ENCODE measurements at regions not wholly inside any gene's neighbourhood (a gene's known extent, or its start where the extent isn't known, plus 50 kb on each side); places are given as distances from the start of the nearest gene placed in this dataset.

DNA sequence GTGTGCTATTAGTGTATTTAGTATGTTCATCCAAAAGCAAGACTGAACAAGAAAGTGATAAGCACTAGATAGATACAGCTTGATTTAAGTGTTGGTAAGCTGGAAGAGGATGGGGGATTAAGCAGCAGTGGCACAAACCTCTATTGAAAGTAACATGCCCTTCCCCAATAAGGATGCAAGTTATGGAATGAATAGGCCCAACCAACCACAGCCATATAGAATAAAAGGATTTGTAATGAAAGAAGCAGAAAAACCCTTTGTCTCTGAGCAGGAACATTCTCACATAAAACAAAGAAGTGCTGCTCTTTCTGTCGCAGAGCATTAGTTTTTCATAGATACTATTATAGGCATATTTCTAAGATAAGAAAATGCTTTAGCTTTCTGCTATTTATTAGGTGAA, 310.7 kb downstream of the IPO8 start:
- DNase-seq (no peak), ATAC-seq (ENCODE audit: low read depth) (no peak)
- WGBS, 2 experiments (ENCODE audit: extremely low coverage in 2 of 2, insufficient read length in 1 of 2) = no CpG with 5 or more reads among the region's 1 CpG
- no peak overlapping the region for H3K4me3 ChIP-seq (ENCODE audit: insufficient read depth, low read depth, low read length)
- TF ChIP-seq, protein P1, sequence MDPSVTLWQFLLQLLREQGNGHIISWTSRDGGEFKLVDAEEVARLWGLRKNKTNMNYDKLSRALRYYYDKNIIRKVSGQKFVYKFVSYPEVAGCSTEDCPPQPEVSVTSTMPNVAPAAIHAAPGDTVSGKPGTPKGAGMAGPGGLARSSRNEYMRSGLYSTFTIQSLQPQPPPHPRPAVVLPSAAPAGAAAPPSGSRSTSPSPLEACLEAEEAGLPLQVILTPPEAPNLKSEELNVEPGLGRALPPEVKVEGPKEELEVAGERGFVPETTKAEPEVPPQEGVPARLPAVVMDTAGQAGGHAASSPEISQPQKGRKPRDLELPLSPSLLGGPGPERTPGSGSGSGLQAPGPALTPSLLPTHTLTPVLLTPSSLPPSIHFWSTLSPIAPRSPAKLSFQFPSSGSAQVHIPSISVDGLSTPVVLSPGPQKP (IDR thresholded peaks at IDR 0.05; ENCODE audit: borderline replicate concordance, low read depth, low read length) = no peak
- TF ChIP-seq MXI1 (IDR thresholded peaks at IDR 0.05; ENCODE audit: borderline replicate concordance, low read depth, low read length) (no peak), POLR2A (IDR thresholded peaks at IDR 0.05; ENCODE audit: low read depth, low read length) (no peak), MAZ (IDR thresholded peaks at IDR 0.05; ENCODE audit: borderline replicate concordance, low read depth, low read length) (no peak), NFE2L2 (IDR thresholded peaks at IDR 0.05; ENCODE audit: low read depth, low read length) (no peak), CHD1 (IDR thresholded peaks at IDR 0.05; ENCODE audit: low read depth, low read length) (no peak), MAFK (IDR thresholded peaks at IDR 0.05; ENCODE audit: low read depth, low read length) (no peak), RCOR1 (IDR thresholded peaks at IDR 0.05; ENCODE audit: insufficient replicate concordance, low read length) (no peak), CEBPB (IDR thresholded peaks at IDR 0.05; ENCODE audit: low read depth, low read length) (no peak), RAD21 (IDR thresholded peaks at IDR 0.05; ENCODE audit: low read length) (no peak), RFX5 (IDR thresholded peaks at IDR 0.05; ENCODE audit: low read depth, low read length) (no peak), BHLHE40 (IDR thresholded peaks at IDR 0.05; ENCODE audit: low read depth, low read length) (no peak), SMC3 (IDR thresholded peaks at IDR 0.05; ENCODE audit: low read depth, low read length) (no peak)
- TF ChIP-seq, protein P2, sequence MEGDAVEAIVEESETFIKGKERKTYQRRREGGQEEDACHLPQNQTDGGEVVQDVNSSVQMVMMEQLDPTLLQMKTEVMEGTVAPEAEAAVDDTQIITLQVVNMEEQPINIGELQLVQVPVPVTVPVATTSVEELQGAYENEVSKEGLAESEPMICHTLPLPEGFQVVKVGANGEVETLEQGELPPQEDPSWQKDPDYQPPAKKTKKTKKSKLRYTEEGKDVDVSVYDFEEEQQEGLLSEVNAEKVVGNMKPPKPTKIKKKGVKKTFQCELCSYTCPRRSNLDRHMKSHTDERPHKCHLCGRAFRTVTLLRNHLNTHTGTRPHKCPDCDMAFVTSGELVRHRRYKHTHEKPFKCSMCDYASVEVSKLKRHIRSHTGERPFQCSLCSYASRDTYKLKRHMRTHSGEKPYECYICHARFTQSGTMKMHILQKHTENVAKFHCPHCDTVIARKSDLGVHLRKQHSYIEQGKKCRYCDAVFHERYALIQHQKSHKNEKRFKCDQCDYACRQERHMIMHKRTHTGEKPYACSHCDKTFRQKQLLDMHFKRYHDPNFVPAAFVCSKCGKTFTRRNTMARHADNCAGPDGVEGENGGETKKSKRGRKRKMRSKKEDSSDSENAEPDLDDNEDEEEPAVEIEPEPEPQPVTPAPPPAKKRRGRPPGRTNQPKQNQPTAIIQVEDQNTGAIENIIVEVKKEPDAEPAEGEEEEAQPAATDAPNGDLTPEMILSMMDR (conservative IDR thresholded peaks at IDR 0.05; ENCODE audit: low read depth, low read length) = no peak
- TF ChIP-seq, protein P3, sequence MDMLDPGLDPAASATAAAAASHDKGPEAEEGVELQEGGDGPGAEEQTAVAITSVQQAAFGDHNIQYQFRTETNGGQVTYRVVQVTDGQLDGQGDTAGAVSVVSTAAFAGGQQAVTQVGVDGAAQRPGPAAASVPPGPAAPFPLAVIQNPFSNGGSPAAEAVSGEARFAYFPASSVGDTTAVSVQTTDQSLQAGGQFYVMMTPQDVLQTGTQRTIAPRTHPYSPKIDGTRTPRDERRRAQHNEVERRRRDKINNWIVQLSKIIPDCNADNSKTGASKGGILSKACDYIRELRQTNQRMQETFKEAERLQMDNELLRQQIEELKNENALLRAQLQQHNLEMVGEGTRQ (IDR thresholded peaks at IDR 0.05; ENCODE audit: low read depth, low read length) = no peak
- H2AK5ac ChIP-seq (ENCODE audit: low read depth, low read length) = no peak overlapping the region
- no peak overlapping the region for H3K27ac ChIP-seq (ENCODE audit: insufficient read depth, low read length)
- intact Hi-C loops (cut with micrococcal nuclease) (no loop called here), dilution Hi-C loops (cut with HindIII; ENCODE audit: low sequenced_read_pairs, unreplicated experiment) (no loop called here), in situ Hi-C loops (cut with MboI; ENCODE audit: low sequenced_read_pairs) (no loop called here)
- no peaks in the 10 kb centered on the region for H3K4me1 ChIP-seq (ENCODE audit: control insufficient read depth, insufficient read depth, low read length)
- H2AFZ ChIP-seq (replicated peaks; ENCODE audit: low read length, poor library complexity) = no peak overlapping the region
- H3K4ac ChIP-seq (ENCODE audit: low read depth, low read length) = no peak overlapping the region
- no peaks in the 10 kb centered on the region for H3K36me3 ChIP-seq (ENCODE audit: control insufficient read depth, insufficient read depth, low read length)
- H3K18ac ChIP-seq (ENCODE audit: low read depth, low read length) = no peak overlapping the region
- no peak overlapping the region for H2BK5ac ChIP-seq (ENCODE audit: low read depth, low read length, poor library complexity, severe bottlenecking)
- no peak overlapping the region for H4K5ac ChIP-seq (ENCODE audit: low read depth, low read length)
- no peaks in the 10 kb centered on the region for H3K27me3 ChIP-seq (ENCODE audit: control insufficient read depth, insufficient read depth, low read length)
- BruUV-seq (replicated peaks) = no TSS peak
- H3K23ac ChIP-seq (ENCODE audit: low read depth, low read length) = no peak overlapping the region
- no peak overlapping the region for H2BK20ac ChIP-seq (ENCODE audit: low read depth, low read length)
- no peaks in the 10 kb centered on the region for H3K79me1 ChIP-seq (ENCODE audit: low read depth in 1 of 2, low read length in 2 of 2)
- H4K20me1 ChIP-seq (ENCODE audit: insufficient read depth, low read length) = no peaks in the 10 kb centered on the region
- no peak overlapping the region for H4K91ac ChIP-seq (ENCODE audit: insufficient read depth, low read depth, low read length)
- no peak overlapping the region for H3K9ac ChIP-seq (ENCODE audit: low read depth, low read length)
- no peak overlapping the region for H3K4me2 ChIP-seq (ENCODE audit: low read depth, low read length)
- H3K9me3 ChIP-seq (ENCODE audit: control insufficient read depth, insufficient read depth, low read length) = no peaks in the 10 kb centered on the region
- no peaks in the 10 kb centered on the region for H3K9me1 ChIP-seq (ENCODE audit: insufficient read depth, low read length)
- no peak overlapping the region for H2BK15ac ChIP-seq (ENCODE audit: low read depth, low read length)
- no peak overlapping the region for H2BK120ac ChIP-seq (ENCODE audit: low read depth, low read length)
- ChIA-PET CTCF (no interaction called here), POLR2A (ENCODE audit: unreplicated experiment) (no interaction called here)
- H4K8ac ChIP-seq (ENCODE audit: low read depth in 2 of 2, low read length in 2 of 2) = no peak overlapping the region
- H2AK9ac ChIP-seq (replicated peaks; ENCODE audit: low read depth, low read length, poor library complexity) = no peak overlapping the region
- H3K56ac ChIP-seq (ENCODE audit: extremely low read depth, insufficient read depth, low read length) = no peak overlapping the region
- no peak overlapping the region for H3K14ac ChIP-seq (replicated peaks; ENCODE audit: low read depth, low read length)
